ENCODE measurements at regions not wholly inside any gene's neighbourhood (a gene's known extent, or its start where the extent isn't known, plus 50 kb on each side); places are given as distances from the start of the nearest gene placed in this dataset.

DNA sequence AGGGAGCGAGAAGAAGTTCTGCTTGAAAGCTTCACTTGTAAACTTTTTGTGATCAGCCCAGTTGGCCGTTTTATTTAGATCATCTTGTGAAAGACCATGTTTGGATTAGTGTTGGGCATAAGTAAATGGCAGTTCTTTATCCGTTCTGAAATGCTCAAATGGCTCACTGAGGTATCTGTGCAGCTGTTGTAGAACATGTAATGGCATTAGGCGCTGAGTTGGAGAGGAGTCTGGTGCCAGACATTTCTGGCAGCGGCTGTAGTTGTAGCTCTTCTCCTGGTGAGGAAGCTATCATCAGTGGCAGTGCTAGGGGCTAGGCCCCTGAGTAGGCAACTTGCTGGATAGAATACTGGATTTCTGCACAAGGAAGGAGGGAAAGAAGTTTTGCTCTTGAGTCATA, 321.6 kb downstream of the LMO4 start:
- no peaks in the 10 kb centered on the region for H4K20me1 ChIP-seq (ENCODE audit: control insufficient read depth, insufficient read depth)
- ChIA-PET RAD21 (ENCODE audit: unreplicated experiment) (no interaction called here), POLR2A (no interaction called here), CTCF (no interaction called here), SMC1A (ENCODE audit: uncharacterized antibody, unreplicated experiment) (interaction anchor here (1.3 kb wide), 1 partner anchor 55 kb away, joined by 3 read pairs; no protein-coding TSS in a partner anchor)
- no peak overlapping the region for H3K9ac ChIP-seq (ENCODE audit: control insufficient read depth, insufficient read depth, low read length)
- no peak for FAIRE-seq
- in situ Hi-C loops (cut with MboI) (no loop called here), intact Hi-C loops (cut with micrococcal nuclease; ENCODE audit: unreplicated experiment) (no loop called here)
- no peaks in the 10 kb centered on the region for H3K36me3 ChIP-seq (ENCODE audit: control insufficient read depth in 2 of 2, insufficient read depth in 2 of 2, low read length in 1 of 2)
- H3K9me3 ChIP-seq (replicated peaks; ENCODE audit: control insufficient read depth, insufficient read depth, low read length): no peaks in the 10 kb centered on the region
- WGBS (ENCODE audit: insufficient coverage, insufficient replicate concordance, low lambda C conversion rate, missing lambda C conversion rate): 46% methylated on average over 5 of the region's 5 CpGs
- no peaks in the 10 kb centered on the region for H3K27me3 ChIP-seq (replicated peaks in 1 of 2; ENCODE audit: control insufficient read depth in 2 of 2, insufficient read depth in 2 of 2, low read length in 1 of 2)
- TF ChIP-seq MYB (IDR thresholded peaks at IDR 0.05; ENCODE audit: borderline replicate concordance, low read depth, low read length) (no peak), MYC (IDR thresholded peaks at IDR 0.05; ENCODE audit: insufficient read depth, insufficient read length, insufficient replicate concordance, low read length, severe bottlenecking) (no peak), NFIC (IDR thresholded peaks at IDR 0.05; ENCODE audit: low read depth, low read length) (no peak), SP1 (IDR thresholded peaks at IDR 0.05; ENCODE audit: low read depth, low read length) (no peak), TCF7 (IDR thresholded peaks at IDR 0.05; ENCODE audit: borderline replicate concordance) (no peak), FOXM1 (IDR thresholded peaks at IDR 0.05; ENCODE audit: low read depth, low read length) (no peak), MEF2A (IDR thresholded peaks at IDR 0.05; ENCODE audit: insufficient read depth, low read depth, low read length) (no peak), FOXK2 (IDR thresholded peaks at IDR 0.05) (no peak)
- TF ChIP-seq, protein P1, sequence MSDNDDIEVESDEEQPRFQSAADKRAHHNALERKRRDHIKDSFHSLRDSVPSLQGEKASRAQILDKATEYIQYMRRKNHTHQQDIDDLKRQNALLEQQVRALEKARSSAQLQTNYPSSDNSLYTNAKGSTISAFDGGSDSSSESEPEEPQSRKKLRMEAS (IDR thresholded peaks at IDR 0.05; ENCODE audit: low read depth, low read length): no peak
- TF ChIP-seq, protein P2, sequence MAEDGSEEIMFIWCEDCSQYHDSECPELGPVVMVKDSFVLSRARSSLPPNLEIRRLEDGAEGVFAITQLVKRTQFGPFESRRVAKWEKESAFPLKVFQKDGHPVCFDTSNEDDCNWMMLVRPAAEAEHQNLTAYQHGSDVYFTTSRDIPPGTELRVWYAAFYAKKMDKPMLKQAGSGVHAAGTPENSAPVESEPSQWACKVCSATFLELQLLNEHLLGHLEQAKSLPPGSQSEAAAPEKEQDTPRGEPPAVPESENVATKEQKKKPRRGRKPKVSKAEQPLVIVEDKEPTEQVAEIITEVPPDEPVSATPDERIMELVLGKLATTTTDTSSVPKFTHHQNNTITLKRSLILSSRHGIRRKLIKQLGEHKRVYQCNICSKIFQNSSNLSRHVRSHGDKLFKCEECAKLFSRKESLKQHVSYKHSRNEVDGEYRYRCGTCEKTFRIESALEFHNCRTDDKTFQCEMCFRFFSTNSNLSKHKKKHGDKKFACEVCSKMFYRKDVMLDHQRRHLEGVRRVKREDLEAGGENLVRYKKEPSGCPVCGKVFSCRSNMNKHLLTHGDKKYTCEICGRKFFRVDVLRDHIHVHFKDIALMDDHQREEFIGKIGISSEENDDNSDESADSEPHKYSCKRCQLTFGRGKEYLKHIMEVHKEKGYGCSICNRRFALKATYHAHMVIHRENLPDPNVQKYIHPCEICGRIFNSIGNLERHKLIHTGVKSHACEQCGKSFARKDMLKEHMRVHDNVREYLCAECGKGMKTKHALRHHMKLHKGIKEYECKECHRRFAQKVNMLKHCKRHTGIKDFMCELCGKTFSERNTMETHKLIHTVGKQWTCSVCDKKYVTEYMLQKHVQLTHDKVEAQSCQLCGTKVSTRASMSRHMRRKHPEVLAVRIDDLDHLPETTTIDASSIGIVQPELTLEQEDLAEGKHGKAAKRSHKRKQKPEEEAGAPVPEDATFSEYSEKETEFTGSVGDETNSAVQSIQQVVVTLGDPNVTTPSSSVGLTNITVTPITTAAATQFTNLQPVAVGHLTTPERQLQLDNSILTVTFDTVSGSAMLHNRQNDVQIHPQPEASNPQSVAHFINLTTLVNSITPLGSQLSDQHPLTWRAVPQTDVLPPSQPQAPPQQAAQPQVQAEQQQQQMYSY (CRISPR knock-in tag; IDR thresholded peaks at IDR 0.05): no peak
- TF ChIP-seq, protein P3, sequence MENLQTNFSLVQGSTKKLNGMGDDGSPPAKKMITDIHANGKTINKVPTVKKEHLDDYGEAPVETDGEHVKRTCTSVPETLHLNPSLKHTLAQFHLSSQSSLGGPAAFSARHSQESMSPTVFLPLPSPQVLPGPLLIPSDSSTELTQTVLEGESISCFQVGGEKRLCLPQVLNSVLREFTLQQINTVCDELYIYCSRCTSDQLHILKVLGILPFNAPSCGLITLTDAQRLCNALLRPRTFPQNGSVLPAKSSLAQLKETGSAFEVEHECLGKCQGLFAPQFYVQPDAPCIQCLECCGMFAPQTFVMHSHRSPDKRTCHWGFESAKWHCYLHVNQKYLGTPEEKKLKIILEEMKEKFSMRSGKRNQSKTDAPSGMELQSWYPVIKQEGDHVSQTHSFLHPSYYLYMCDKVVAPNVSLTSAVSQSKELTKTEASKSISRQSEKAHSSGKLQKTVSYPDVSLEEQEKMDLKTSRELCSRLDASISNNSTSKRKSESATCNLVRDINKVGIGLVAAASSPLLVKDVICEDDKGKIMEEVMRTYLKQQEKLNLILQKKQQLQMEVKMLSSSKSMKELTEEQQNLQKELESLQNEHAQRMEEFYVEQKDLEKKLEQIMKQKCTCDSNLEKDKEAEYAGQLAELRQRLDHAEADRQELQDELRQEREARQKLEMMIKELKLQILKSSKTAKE (IDR thresholded peaks at IDR 0.05; ENCODE audit: low read depth, poor library complexity, severe bottlenecking): no peak
- no TSS peak for BruUV-seq (replicated peaks)
- no peak overlapping the region for H3K4me2 ChIP-seq (ENCODE audit: control insufficient read depth, insufficient read depth)
- no peaks in the 10 kb centered on the region for H3K4me1 ChIP-seq (ENCODE audit: control insufficient read depth, insufficient read depth, low read length)
- no peak for DNase-seq (ENCODE audit: low read depth, low spot score)
- no peak overlapping the region for H2AFZ ChIP-seq (ENCODE audit: control insufficient read depth, low read depth, low read length)
- H3K79me2 ChIP-seq (ENCODE audit: control insufficient read depth, insufficient read depth, low read length): no peaks in the 10 kb centered on the region
- H3K27ac ChIP-seq (ENCODE audit: control insufficient read depth, insufficient read depth): no peak overlapping the region
- no peak overlapping the region for H3K4me3 ChIP-seq
- no peak for ATAC-seq

Data from GM12878 (cell line).